PFSK-1 (cell line): ENCODE measurements at regions not wholly inside any gene's neighbourhood (a gene's known extent, or its start where the extent isn't known, plus 50 kb on each side); places are given as distances from the start of the nearest gene placed in this dataset.

Source experiments
- POLR2AphosphoS5 ChIP-seq: IDR thresholded peaks from 2 replicates; pipeline ENCODE4 v1.6.1; 2012; ENCODE audit warnings: low read depth, mild to moderate bottlenecking, control low read depth, low read length, moderate library complexity
- REST ChIP-seq, 2 experiments: IDR thresholded peaks; 2 replicates each; pipeline versions ENCODE4 v1.6.1 to v1.8.0; 2011 to 2012; ENCODE audit warnings: low read depth in 2 of 2, low read length in 2 of 2, control low read depth in 1 of 2, inconsistent platforms in 1 of 2, mild to moderate bottlenecking in 1 of 2, moderate library complexity in 1 of 2; ENCODE audit not compliant: insufficient read depth in 1 of 2
- SIN3A ChIP-seq: IDR thresholded peaks from 2 replicates; pipeline ENCODE4 v1.6.1; 2012; ENCODE audit warnings: mild to moderate bottlenecking, low read length, moderate library complexity, borderline replicate concordance; ENCODE audit not compliant: insufficient read depth
- TAF1 ChIP-seq: IDR thresholded peaks from 2 replicates; pipeline ENCODE4 v1.6.1; 2012; ENCODE audit warnings: low read length, control low read depth, borderline replicate concordance; ENCODE audit not compliant: insufficient read depth

- no peak for TF ChIP-seq SIN3A
- no peak for TF ChIP-seq POLR2AphosphoS5
- TF ChIP-seq REST (IDR thresholded peaks at IDR 0.05; ENCODE audit: insufficient read depth in 1 of 2, low read depth in 2 of 2, low read length in 2 of 2), result no peak
- TF ChIP-seq TAF1, result no peak
Observed at GRCh38 chr19:28334419-28334818, 878.5 kb downstream of the UQCRFS1 start.
